ENCODE measurements at regions not wholly inside any gene's neighbourhood (a gene's known extent, or its start where the extent isn't known, plus 50 kb on each side); places are given as distances from the start of the nearest gene placed in this dataset.

GRCh38 chr13:50322006-50322405 lies 306.8 kb downstream of the KCNRG start:
- TF ChIP-seq, protein P1, sequence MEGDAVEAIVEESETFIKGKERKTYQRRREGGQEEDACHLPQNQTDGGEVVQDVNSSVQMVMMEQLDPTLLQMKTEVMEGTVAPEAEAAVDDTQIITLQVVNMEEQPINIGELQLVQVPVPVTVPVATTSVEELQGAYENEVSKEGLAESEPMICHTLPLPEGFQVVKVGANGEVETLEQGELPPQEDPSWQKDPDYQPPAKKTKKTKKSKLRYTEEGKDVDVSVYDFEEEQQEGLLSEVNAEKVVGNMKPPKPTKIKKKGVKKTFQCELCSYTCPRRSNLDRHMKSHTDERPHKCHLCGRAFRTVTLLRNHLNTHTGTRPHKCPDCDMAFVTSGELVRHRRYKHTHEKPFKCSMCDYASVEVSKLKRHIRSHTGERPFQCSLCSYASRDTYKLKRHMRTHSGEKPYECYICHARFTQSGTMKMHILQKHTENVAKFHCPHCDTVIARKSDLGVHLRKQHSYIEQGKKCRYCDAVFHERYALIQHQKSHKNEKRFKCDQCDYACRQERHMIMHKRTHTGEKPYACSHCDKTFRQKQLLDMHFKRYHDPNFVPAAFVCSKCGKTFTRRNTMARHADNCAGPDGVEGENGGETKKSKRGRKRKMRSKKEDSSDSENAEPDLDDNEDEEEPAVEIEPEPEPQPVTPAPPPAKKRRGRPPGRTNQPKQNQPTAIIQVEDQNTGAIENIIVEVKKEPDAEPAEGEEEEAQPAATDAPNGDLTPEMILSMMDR (conservative IDR thresholded peaks at IDR 0.05 in 1 of 2, IDR thresholded peaks at IDR 0.05 in 1 of 2; ENCODE audit: low read depth in 1 of 2, low read length in 2 of 2), result no peak
- no peak for TF ChIP-seq EZH2 (IDR thresholded peaks at IDR 0.05; ENCODE audit: low read length, missing control alignments)

All from fibroblast of lung (primary cell).